AML-193 (cell line): ENCODE measurements at regions not wholly inside any gene's neighbourhood (a gene's known extent, or its start where the extent isn't known, plus 50 kb on each side); places are given as distances from the start of the nearest gene placed in this dataset.
A peak's percentile ranks its signal among the peaks of the same experiment; 100 is the strongest.

Experiments
- DNase-seq, 2 experiments: peaks; one replicate each; lab custom pipeline; 2025; lab: John Stamatoyannopoulos, UW

GRCh38 chr3:161555320-161555719 lies 58.7 kb downstream of the OTOL1 start:
- no peak for DNase-seq

GRCh38 chr3:161556533-161556932 lies 59.9 kb downstream of the OTOL1 start:
- no peak for DNase-seq

GRCh38 chr3:161556941-161557340 lies 60.3 kb downstream of the OTOL1 start:
- DNase-seq: no peak

GRCh38 chr3:161557445-161558150 lies 61.0 kb downstream of the OTOL1 start:
- no peak for DNase-seq

- no peak for DNase-seq
Measured at GRCh38 chr3:161558236-161558635, 61.6 kb downstream of the OTOL1 start.

GRCh38 chr3:161559177-161559998 lies 62.8 kb downstream of the OTOL1 start:
- DNase-seq: peak; percentile 49 to 63

- DNase-seq: peak in 1 of 2 experiments; percentile 15
Measured at GRCh38 chr3:161560008-161560637, 63.5 kb downstream of the OTOL1 start.

GRCh38 chr3:161567577-161568361 lies 71.2 kb downstream of the OTOL1 start:
- DNase-seq: no peak

- DNase-seq: no peak
Measured at GRCh38 chr3:161568671-161569070, 72.1 kb downstream of the OTOL1 start.

- no peak for DNase-seq
Measured at GRCh38 chr3:161571951-161572350, 75.3 kb downstream of the OTOL1 start.

GRCh38 chr3:161573136-161573535 lies 76.5 kb downstream of the OTOL1 start:
- no peak for DNase-seq

- DNase-seq: no peak
Measured at GRCh38 chr3:161575901-161576300, 79.3 kb downstream of the OTOL1 start.

- DNase-seq: no peak
Measured at GRCh38 chr3:161576311-161576710, 79.7 kb downstream of the OTOL1 start.

GRCh38 chr3:161576714-161577510 lies 80.3 kb downstream of the OTOL1 start:
- no peak for DNase-seq

- no peak for DNase-seq
Measured at GRCh38 chr3:161577662-161578061, 81.1 kb downstream of the OTOL1 start.

- no peak for DNase-seq
Measured at GRCh38 chr3:161579395-161580126, 83.0 kb downstream of the OTOL1 start.

GRCh38 chr3:161585922-161586321 lies 89.3 kb downstream of the OTOL1 start:
- no peak for DNase-seq

GRCh38 chr3:161586556-161587235 lies 90.1 kb downstream of the OTOL1 start:
- no peak for DNase-seq

GRCh38 chr3:161598639-161599038 lies 102.0 kb downstream of the OTOL1 start:
- no peak for DNase-seq

- no peak for DNase-seq
Measured at GRCh38 chr3:161599697-161600096, 103.1 kb downstream of the OTOL1 start.
